WTC11 (cell line): ENCODE measurements at regions not wholly inside any gene's neighbourhood (a gene's known extent, or its start where the extent isn't known, plus 50 kb on each side); places are given as distances from the start of the nearest gene placed in this dataset.

Source experiments
- ATF1 ChIP-seq: sonication (generic); formaldehyde crosslinking; IDR thresholded peaks from 2 replicates; pipeline ENCODE4 v1.8.1; 2023; ENCODE audit warnings: mild to moderate bottlenecking, moderate library complexity, missing genetic modification reagents
- CREB1 ChIP-seq: sonication (generic); formaldehyde crosslinking; IDR thresholded peaks from 2 replicates; pipeline ENCODE4 v1.8.0; 2023; ENCODE audit warnings: mild to moderate bottlenecking, missing genetic modification reagents
- CTCF ChIP-seq: fragments of 200-600 bp; IDR thresholded peaks from 2 replicates; pipeline ENCODE4 v1.8.0; 2022; ENCODE audit warnings: antibody characterized with exemption
- E2F1 ChIP-seq: sonication (generic); formaldehyde crosslinking; IDR thresholded peaks from 2 replicates; pipeline ENCODE4 v1.8.0; 2022; ENCODE audit warnings: mild to moderate bottlenecking, missing genetic modification reagents
- ELF4 ChIP-seq: sonication (generic); formaldehyde crosslinking; IDR thresholded peaks from 2 replicates; pipeline ENCODE4 v1.8.1; 2022; ENCODE audit warnings: low read depth, mild to moderate bottlenecking, moderate library complexity, missing genetic modification reagents
- ESRRA ChIP-seq: sonication (generic); formaldehyde crosslinking; IDR thresholded peaks from 2 replicates; pipeline ENCODE4 v1.8.1; 2022; ENCODE audit warnings: mild to moderate bottlenecking, missing genetic modification reagents, borderline replicate concordance
- FOXJ3 ChIP-seq: sonication (generic); formaldehyde crosslinking; IDR thresholded peaks from 2 replicates; pipeline ENCODE4 v1.9.0; 2021; ENCODE audit warnings: missing genetic modification reagents, mild to moderate bottlenecking, borderline replicate concordance
- NR1H2 ChIP-seq: sonication (generic); formaldehyde crosslinking; IDR thresholded peaks from 2 replicates; pipeline ENCODE4 v1.9.0; 2021; ENCODE audit warnings: mild to moderate bottlenecking, moderate library complexity, missing genetic modification reagents
- NR3C1 ChIP-seq: sonication (generic); formaldehyde crosslinking; conservative IDR thresholded peaks from 2 replicates; pipeline ENCODE4 v1.8.1; 2023; ENCODE audit warnings: low read depth, mild to moderate bottlenecking, missing genetic modification reagents
- PREB ChIP-seq: sonication (generic); formaldehyde crosslinking; IDR thresholded peaks from 2 replicates; pipeline ENCODE4 v1.8.1; 2022; ENCODE audit warnings: mild to moderate bottlenecking, missing genetic modification reagents, moderate library complexity, borderline replicate concordance
- USF2 ChIP-seq: sonication (generic); formaldehyde crosslinking; IDR thresholded peaks from 2 replicates; pipeline ENCODE4 v1.8.1; 2023; ENCODE audit warnings: mild to moderate bottlenecking, missing genetic modification reagents, moderate library complexity
- ZNF532 ChIP-seq: fragments of 250-450 bp; sonication (Bioruptor Pico); IDR thresholded peaks from 2 replicates; pipeline ENCODE4 v1.9.0; 2021; ENCODE audit warnings: mild to moderate bottlenecking, borderline replicate concordance

GRCh38 chr2:104429639-104430358 lies 424.1 kb upstream of the POU3F3 start:
- TF ChIP-seq NR3C1 (CRISPR knock-in tag), result no peak
- no peak for TF ChIP-seq CREB1
- no peak for TF ChIP-seq ESRRA (CRISPR knock-in tag)
- no peak for TF ChIP-seq PREB (CRISPR knock-in tag)
- no peak for TF ChIP-seq CTCF
- no peak for TF ChIP-seq ATF1
- TF ChIP-seq ELF4 (CRISPR knock-in tag), result no peak
- no peak for TF ChIP-seq NR1H2 (CRISPR knock-in tag)
- no peak for TF ChIP-seq E2F1
- TF ChIP-seq FOXJ3, result no peak
- TF ChIP-seq ZNF532 (CRISPR knock-in tag), result no peak
- TF ChIP-seq USF2 (CRISPR knock-in tag), result no peak
